HepG2 (cell line): ENCODE measurements at regions not wholly inside any gene's neighbourhood (a gene's known extent, or its start where the extent isn't known, plus 50 kb on each side); places are given as distances from the start of the nearest gene placed in this dataset.

ENCODE experiments used
- ARNT ChIP-seq: fragments of 450-650 bp; IDR thresholded peaks from 2 replicates; pipeline ENCODE4 v1.6.1; 2017
- DNMT1 ChIP-seq: sonication (generic); formaldehyde crosslinking; IDR thresholded peaks from 2 replicates; pipeline ENCODE4 v1.5.1; 2020; ENCODE audit warnings: mild to moderate bottlenecking, missing genetic modification reagents
- HCFC1 ChIP-seq: fragments of 150-350 bp; IDR thresholded peaks from 2 replicates; pipeline ENCODE4 v1.6.1; 2014; ENCODE audit warnings: low read depth, low read length
- HNRNPH1 ChIP-seq: fragments of 200-400 bp; formaldehyde crosslinking; optimal IDR thresholded peaks from 2 replicates; pipeline ENCODE3; 2017; ENCODE audit warnings: mild to moderate bottlenecking, low read depth, low read length
- KDM1A ChIP-seq: IDR thresholded peaks from 2 replicates; pipeline ENCODE4 v1.6.1; 2016; ENCODE audit warnings: missing compliant biosample characterization
- NCOR1 ChIP-seq: fragments of 200-600 bp; sonication (generic); IDR thresholded peaks from 2 replicates; pipeline ENCODE4 v1.7.0; 2017; ENCODE audit warnings: antibody characterized with exemption, low read length, borderline replicate concordance
- NFIC ChIP-seq: IDR thresholded peaks from 2 replicates; pipeline ENCODE4 v1.6.1; 2012; ENCODE audit warnings: mild to moderate bottlenecking, low read length, inconsistent platforms
- NR3C1 ChIP-seq: sonication (generic); formaldehyde crosslinking; IDR thresholded peaks from 2 replicates; pipeline ENCODE4 v1.4.0; 2020; ENCODE audit warnings: missing genetic modification reagents
- SCMH1 ChIP-seq: sonication (generic); formaldehyde crosslinking; IDR thresholded peaks from 2 replicates; pipeline ENCODE4 v1.9.0; 2021; ENCODE audit warnings: missing genetic modification reagents, mild to moderate bottlenecking, borderline replicate concordance
- SOX13 ChIP-seq, 3 experiments: fragments of 450-650 bp in 1 of 3; sonication (generic) in 1 of 3; formaldehyde crosslinking in 1 of 3; IDR thresholded peaks in 2 of 3; conservative IDR thresholded peaks in 1 of 3; 2 replicates each; pipeline versions ENCODE4 v1.5.0 to v1.6.1; 2016 to 2020; ENCODE audit warnings: antibody characterized with exemption in 1 of 3, mild to moderate bottlenecking in 1 of 3, missing compliant biosample characterization in 1 of 3, missing genetic modification reagents in 1 of 3, moderate library complexity in 1 of 3
- TIGD3 ChIP-seq: sonication (generic); formaldehyde crosslinking; IDR thresholded peaks from 2 replicates; pipeline ENCODE4 v1.5.1; 2020; ENCODE audit warnings: mild to moderate bottlenecking, missing genetic modification reagents, borderline replicate concordance
- ZNF12 ChIP-seq: sonication (generic); formaldehyde crosslinking; IDR thresholded peaks from 2 replicates; pipeline ENCODE4 v1.5.0; 2020; ENCODE audit warnings: missing genetic modification reagents
- ZNF18 ChIP-seq: sonication (generic); formaldehyde crosslinking; IDR thresholded peaks from 2 replicates; pipeline ENCODE4 v1.8.0; 2022; ENCODE audit warnings: mild to moderate bottlenecking, missing genetic modification reagents; ENCODE audit not compliant: insufficient replicate concordance
- ZNF224 ChIP-seq: sonication (generic); formaldehyde crosslinking; IDR thresholded peaks from 2 replicates; pipeline ENCODE4 v1.5.0; 2020; ENCODE audit warnings: mild to moderate bottlenecking, missing genetic modification reagents
- ZNF441 ChIP-seq: sonication (generic); formaldehyde crosslinking; IDR thresholded peaks from 2 replicates; pipeline ENCODE4 v1.7.0; 2021; ENCODE audit warnings: missing genetic modification reagents, borderline replicate concordance
- ZNF547 ChIP-seq: sonication (generic); formaldehyde crosslinking; IDR thresholded peaks from 2 replicates; pipeline ENCODE4 v1.5.1; 2020; ENCODE audit warnings: mild to moderate bottlenecking, missing genetic modification reagents
- ZNF557 ChIP-seq: sonication (generic); formaldehyde crosslinking; IDR thresholded peaks from 2 replicates; pipeline ENCODE4 v1.4.0; 2020; ENCODE audit warnings: missing genetic modification reagents
- ZNF569 ChIP-seq: sonication (generic); formaldehyde crosslinking; IDR thresholded peaks from 2 replicates; pipeline ENCODE4 v1.5.0; 2020; ENCODE audit warnings: mild to moderate bottlenecking, missing genetic modification reagents, moderate library complexity, borderline replicate concordance
- ZNF646 ChIP-seq: sonication (generic); formaldehyde crosslinking; IDR thresholded peaks from 2 replicates; pipeline ENCODE4 v1.9.0; 2021; ENCODE audit warnings: mild to moderate bottlenecking, missing genetic modification reagents

GRCh38 chr2:240250985-240251847 lies 110.8 kb upstream of the OTOS start (continued):
- TF ChIP-seq ZNF646 (CRISPR knock-in tag) (no peak), NR3C1 (no peak), ZNF569 (CRISPR knock-in tag) (0 out of 2 replicates have a peak, but pooled peaks have one; percentile 74), ZNF12 (no peak), HNRNPH1 (no peak), ZNF441 (CRISPR knock-in tag) (0 out of 2 replicates have a peak, but pooled peaks have one; percentile 26), TIGD3 (CRISPR knock-in tag) (peak; percentile 85; the same call in 1 of the 2 replicates), DNMT1 (no peak), SCMH1 (CRISPR knock-in tag) (no peak), ZNF224 (CRISPR knock-in tag) (no peak), NCOR1 (peak; percentile 45; the same call in 1 of the 2 replicates), NFIC (no peak), ARNT (no peak), SOX13 (IDR thresholded peaks at IDR 0.05) (peak; percentile 32; the same call in 1 of the 2 replicates), SOX13 (CRISPR knock-in tag; conservative IDR thresholded peaks at IDR 0.05 in 1 of 2, IDR thresholded peaks at IDR 0.05 in 1 of 2) (peak in 1 of 2 experiments; percentile 50; a peak in 1 of 4 replicates), ZNF547 (CRISPR knock-in tag) (peak; percentile 74; the same call in 1 of the 2 replicates), ZNF557 (no peak), ZNF18 (CRISPR knock-in tag) (no peak), HCFC1 (no peak), KDM1A (CRISPR knock-in tag) (no peak; the same call in 1 of the 2 replicates)
